ENCODE measurements at regions not wholly inside any gene's neighbourhood (a gene's known extent, or its start where the extent isn't known, plus 50 kb on each side); places are given as distances from the start of the nearest gene placed in this dataset.
"Not testable (repeated sequence)": the region's sequence is repeated elsewhere in the genome, so short reads cannot be mapped to it uniquely, and the experiment has no call there.

DNA sequence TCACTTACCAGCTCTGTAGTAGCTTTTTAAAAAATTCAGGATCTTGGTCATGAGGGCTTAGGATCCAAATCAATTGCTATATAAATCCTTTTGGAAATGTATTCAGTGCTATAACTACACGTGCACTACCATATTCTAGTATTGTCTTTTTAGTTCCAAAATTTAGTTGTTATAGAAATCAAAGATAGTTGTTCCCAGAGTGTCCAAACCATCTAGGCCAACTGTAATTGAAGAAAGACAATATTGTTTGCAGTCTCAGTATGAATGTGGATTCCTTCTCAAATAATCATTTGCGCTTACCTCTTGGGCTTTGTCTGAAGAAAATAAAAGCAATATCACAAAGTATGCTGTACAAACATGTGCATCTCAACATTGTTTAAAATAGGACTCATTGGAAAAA is 184.1 kb upstream of the EDNRB start:
- FAIRE-seq: no peak

DNA sequence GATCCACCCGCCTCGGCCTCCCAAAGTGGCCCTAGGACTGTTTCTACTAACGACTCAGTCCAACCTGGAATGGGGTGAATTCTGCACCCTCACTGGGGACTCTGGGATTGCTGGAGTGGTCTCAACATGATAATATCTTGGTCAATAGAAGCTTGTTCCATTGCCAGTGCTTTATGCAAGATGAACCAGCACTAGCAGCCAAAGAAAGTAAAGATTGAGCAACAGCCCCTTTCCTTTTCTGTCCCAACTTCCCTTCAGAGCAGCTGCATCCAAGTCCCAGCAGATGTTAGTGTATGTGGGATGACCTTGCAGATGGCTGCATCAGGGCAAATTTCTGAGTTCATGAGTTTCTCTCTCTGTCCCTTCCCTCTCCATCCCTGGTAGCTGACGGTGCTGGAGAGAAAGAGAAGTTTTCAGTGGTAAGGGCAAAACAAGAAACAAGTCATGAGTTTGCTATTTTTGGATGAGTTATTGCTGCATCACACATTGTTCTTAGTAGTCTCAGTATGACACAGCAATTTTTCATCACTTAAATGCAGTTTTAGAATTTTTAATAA is 183.6 kb upstream of the EDNRB start:
- DNase-seq (ENCODE audit: insufficient read length, low spot score) (no peak), FAIRE-seq (no peak)

More for the DNA sequence above, 184.1 kb upstream of the EDNRB start:
- no peak for DNase-seq (ENCODE audit: insufficient read length, low spot score)

DNA sequence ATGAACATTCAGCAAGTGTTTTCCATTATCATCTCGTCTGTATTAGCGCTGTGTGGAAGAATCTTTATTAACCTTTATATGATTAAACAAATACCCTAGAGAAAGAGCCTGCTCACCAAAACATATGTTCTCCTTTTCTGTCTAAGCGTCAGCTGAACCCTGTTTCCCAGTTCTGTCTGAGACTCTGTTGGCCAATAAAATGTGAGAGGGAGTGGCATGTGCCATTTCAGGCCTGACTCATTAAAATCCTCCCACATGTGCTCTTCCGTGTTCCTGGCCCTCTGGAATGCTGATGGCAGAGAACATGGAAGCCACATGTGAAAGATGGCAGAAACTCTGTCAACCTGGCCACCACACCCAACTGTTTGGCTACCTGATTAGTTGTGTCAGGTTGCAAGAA is 181.9 kb upstream of the EDNRB start:
- no peak for DNase-seq (ENCODE audit: insufficient read length, low spot score)
- FAIRE-seq: no peak

DNA sequence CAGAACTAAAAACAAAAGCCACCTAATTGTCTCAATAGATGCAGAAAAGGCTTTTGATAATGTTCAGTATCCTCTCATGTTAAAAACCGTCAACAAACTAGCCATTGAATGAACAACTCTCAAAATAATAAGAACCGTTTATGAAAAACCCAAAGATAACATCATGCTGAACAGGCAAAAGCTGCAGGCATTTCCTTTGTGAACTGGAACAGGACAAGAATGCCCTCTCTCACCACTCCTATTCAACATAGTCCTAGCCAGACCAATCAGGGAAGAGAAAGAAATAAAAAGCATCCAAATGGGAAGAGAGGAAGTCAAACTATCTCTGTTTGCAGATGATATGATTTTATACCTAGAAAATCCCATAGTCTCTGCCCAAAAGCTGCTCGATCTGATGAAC is 179.6 kb upstream of the EDNRB start:
- FAIRE-seq (no peak), DNase-seq (ENCODE audit: insufficient read length, low spot score) (no peak)

DNA sequence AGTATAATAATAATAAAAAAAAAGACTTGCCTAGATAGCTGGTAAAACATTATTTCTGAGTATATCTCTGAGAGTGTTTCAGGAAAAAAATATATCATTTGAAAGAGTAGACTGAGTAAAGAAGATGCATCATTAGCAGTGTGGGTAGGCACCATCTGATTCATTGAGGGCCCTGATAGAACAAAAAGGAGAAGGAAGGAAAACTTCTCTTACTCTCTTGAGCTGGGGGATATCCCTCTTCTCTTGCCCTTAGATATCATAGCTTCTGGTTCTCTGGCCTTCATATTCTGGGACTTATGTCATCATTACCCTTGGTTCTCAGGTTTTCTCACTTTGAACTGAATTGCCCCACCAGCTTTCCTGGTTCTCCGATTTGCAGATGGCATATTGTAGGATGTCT is 177.6 kb upstream of the EDNRB start:
- FAIRE-seq: no peak
- DNase-seq (ENCODE audit: insufficient read length, low spot score): no peak

DNA sequence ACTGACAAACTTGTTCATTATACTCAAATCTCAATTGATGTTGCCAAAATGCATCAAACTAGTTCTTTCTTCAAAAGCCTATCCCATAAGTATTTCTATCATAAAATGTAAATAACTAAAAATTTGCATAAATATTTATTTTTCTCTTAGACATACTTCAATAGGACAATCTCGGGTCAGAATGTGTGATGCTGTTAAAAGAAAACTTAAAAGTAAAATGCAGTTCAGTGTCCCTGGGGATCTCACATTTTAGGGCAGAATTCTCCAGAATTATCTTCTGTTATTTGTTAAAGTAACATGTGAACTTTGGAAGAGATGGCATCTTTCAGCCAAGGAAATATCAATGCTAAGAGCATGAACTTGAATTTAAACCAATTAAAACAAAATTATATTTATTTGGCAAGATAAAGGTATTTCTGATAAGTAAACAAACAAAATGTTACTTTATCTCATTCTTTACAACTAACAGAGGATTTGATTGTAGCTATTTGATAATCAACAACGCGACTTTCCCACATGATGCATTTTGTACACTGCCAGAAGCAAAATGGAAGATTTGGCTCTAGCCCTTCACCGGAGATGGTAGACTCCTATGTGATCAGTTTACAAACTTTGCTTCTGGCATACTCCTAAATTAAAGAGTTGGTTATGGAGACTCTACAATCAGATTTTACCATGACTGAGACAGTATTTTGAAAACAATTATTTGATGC is 169.5 kb upstream of the EDNRB start:
- FAIRE-seq (no peak), DNase-seq (ENCODE audit: insufficient read length, low spot score) (no peak)

DNA sequence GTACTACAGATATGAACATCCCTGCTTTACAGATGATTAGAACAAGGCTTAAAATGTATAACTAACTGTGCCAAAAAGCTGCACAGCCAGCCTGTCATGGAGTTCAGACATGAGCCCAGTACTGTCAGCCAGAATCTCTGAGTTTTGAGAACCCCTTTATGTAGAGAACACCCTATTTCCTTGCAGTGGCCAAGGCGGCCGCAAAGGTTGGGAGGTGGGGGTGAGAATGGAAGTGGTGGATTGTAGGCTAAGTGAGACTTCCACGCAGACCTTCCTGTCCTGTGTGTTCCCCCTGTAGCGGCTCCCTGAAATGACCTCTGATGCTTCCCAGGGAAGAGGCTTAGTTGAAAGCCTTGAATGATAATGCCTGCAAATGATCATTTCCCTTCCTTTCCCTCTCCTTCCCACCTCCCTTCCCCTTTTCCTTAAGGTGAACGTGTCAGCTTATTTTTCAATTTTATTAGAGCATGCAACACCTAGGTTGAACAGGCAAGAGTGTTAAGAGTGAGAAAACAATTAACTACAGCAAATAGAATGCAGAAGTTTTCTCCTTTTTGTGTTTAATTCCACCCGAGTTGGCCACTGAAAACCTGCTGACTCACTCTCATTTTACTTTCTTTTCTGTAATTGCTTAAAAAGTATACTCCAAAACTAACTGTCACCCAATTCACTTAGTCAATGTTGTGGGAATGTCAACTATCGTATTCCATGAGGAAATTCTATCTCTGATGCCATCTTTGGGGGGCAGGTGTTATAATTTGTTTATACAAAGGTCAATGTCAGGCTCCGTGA is 167.0 kb upstream of the EDNRB start:
- DNase-seq (ENCODE audit: insufficient read length, low spot score) (no peak), FAIRE-seq (no peak)

DNA sequence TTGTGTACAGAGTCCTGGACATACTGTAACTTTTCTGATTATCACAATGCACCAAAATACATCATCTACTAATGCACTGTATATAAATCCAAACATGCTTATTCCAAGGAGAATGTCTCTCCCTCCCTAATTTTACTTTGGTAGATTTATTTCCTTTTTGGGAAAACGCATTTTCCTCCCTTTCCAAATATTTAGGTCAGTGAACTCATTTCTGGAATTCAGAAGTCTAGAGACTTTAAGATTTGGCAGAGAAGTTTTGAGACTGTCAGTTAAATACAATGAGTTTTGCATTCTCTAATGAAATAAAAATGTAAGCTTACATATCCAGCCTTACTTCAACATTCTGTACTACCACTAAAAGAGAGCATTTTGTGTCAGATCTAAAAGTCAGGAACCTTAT is 165.8 kb upstream of the EDNRB start:
- DNase-seq (ENCODE audit: insufficient read length, low spot score) (no peak), FAIRE-seq (no peak)

DNA sequence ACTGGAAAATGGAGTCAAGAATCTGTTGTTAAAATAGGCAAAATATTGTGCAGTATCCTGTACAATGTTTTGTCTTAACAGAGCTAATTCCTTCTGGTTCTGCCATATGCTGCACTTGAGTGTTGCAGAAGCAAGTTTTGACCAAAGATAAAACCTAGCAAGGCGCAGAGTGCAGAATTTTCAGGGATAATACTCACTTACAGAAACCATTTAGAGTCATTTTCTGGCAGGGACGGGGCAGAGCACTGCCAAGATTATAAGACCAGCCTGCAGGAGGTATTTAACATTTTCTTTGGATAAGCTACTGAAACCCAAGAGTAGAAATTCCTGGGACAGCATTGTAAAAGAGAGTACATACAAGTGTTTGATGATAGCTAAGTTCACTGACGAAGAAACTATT is 159.5 kb upstream of the EDNRB start:
- FAIRE-seq: no peak

DNA sequence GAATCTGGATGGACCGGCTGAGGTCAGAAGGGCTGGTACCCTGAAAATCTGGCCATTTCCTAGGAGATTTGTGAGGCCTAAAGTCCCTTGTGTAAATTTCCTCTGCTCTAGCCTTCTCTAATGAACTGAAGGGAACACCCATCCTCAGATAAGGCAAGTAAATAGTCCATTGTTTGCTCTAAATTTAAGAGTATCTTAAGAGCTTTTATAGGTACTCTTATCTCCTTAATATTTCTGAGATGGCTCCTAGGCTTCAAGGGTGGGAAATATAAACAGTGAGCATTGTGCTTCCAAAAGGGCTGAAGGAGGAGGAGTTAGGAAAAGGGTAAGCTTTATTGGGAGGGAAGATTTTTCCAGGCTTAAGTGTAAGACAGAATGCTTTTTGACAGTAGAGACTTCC is 148.7 kb upstream of the EDNRB start:
- DNase-seq (ENCODE audit: insufficient read length, low spot score): no peak
- FAIRE-seq: no peak

More for the DNA sequence above, 159.5 kb upstream of the EDNRB start:
- no peak for DNase-seq (ENCODE audit: insufficient read length, low spot score)

DNA sequence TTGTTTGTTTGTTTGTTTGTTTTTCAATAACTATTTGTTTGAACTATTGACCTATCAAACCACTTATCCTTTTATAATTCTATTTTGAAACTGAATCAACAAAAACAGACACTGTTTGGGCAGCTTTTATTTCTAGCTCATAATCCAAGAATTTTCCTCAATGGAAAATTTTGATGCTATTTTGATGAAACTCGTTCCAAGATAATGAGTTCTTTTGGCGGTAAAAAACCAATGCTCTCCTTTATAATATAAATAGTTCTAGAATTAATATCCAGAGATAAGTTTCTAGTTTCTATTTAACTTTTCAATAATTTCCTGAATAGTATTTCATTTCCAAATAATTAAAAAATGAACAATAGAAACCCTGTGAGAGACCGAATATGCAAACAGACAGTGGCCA is 146.5 kb upstream of the EDNRB start:
- DNase-seq (ENCODE audit: insufficient read length, low spot score) (no peak), FAIRE-seq (no peak)

DNA sequence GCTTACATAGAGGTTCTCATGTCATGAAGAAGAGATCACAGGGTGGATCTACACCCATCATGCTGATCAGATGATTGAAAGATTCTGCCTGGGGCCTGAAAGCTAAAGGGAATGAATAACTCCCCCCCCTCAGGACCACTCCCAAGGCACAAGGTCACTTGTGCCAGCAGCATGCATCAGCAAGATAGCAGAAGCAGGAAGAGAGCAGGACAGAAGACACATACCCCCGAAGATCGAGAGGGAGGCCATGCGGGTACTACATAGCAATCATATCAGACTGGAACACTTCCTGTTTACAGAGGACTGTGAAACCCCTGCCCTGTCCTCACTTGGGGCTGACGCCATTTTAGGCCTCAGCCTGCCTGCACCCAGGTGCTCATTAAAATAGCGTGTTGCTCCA is 143.2 kb upstream of the EDNRB start:
- DNase-seq (ENCODE audit: insufficient read length, low spot score) (no peak), FAIRE-seq (no peak)

DNA sequence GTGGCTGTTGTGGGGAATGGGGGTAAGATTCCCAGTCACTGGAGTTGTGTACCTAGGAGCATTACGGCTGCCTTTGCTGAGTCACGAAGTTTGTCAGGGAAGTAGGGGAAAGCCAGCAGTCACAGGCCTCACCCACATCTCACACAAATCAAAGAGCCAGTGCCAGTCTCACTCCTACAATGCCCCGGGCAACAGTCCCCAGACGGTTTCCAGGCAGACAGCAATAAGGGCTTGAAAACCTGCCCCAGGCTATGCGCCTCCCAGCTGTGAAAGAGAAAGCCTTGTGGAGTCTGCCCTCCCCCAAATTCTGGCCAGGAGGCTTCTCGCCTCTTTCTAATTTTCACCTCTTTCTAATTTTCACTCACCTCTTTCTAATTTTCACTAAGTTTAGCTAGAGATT is 142.3 kb upstream of the EDNRB start:
- FAIRE-seq: no peak

DNA sequence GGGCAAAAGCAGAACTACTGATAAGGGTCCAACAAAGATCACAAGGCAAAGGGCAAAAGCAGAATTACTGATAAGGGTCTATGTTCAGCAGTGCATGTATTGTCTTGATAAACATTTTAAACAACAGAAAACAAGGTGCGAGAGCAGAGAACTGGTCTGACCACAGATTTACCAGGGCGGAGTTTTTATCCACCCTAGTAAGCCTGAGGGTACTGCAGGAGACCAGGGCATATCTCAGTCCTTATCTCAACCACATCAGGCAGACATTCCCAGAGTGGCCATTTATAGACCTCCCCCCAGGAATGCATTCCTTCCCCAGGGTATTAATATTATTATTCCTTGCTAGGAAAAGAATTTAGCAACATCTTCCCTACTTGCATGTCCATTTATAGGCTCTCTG is 138.2 kb upstream of the EDNRB start:
- FAIRE-seq: not testable (repeated sequence)

More for the DNA sequence above, 142.3 kb upstream of the EDNRB start:
- DNase-seq (ENCODE audit: insufficient read length, low spot score): no peak

DNA sequence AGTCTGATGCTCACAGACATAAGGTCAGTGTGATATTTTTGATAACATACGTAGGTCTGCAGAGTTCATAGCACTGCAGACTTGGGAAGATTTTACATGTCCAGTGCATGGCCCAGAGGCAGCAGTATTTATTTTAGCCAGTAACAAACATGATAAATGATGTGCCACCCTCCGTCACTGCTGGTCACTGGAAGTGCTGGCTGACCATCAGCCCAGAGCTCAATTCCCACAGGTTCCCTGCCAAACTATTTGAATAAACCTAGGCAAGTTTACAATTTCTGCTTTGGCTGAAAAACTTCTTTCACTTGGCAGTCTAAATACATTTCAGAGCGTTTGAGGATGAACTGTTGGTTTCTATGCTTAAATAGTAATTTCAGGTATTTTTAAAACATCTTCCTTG is 135.5 kb upstream of the EDNRB start:
- no peak for FAIRE-seq
- no peak for DNase-seq (ENCODE audit: insufficient read length, low spot score)

More for the DNA sequence above, 138.2 kb upstream of the EDNRB start:
- DNase-seq (ENCODE audit: insufficient read length, low spot score): not testable (repeated sequence)

DNA sequence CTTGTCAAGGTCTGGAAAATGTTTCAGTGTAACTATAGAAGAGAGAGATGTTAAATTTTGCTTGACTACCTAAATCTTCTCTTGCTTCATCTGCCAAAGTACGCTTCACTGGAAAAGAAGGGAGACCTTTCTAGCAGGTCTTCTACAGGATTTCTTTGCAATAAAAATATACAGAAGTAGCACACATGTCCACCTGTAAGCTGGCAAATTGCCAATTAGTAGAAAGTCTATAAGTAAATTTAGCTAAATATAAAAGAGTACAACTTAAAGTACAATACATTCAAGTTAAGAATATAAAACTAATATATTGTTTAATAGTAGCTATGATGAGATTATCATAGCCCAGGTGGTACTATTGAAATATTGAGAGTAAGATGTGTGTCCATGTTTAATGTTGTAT is 128.5 kb upstream of the EDNRB start:
- no peak for FAIRE-seq
- no peak for DNase-seq (ENCODE audit: insufficient read length, low spot score)

DNA sequence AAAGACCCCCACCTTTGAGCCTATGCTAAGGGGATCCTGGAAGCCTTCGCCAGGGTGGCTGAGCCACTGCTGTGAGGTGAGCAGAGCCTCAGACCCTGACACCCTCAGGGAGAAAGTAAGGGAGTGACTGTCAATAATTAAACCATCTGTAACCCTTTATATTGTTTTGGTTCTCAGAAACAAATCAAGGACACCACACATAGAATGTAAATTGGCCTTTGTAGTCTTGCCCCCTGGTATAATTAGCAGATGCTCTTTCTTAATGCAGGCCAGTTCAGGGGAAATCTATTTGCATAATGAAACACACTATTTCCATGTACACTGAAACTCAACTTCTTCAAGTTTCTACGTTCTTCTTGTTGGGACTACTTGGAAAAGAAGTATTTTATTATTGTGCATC is 127.7 kb upstream of the EDNRB start:
- FAIRE-seq (no peak), DNase-seq (ENCODE audit: insufficient read length, low spot score) (no peak)

DNA sequence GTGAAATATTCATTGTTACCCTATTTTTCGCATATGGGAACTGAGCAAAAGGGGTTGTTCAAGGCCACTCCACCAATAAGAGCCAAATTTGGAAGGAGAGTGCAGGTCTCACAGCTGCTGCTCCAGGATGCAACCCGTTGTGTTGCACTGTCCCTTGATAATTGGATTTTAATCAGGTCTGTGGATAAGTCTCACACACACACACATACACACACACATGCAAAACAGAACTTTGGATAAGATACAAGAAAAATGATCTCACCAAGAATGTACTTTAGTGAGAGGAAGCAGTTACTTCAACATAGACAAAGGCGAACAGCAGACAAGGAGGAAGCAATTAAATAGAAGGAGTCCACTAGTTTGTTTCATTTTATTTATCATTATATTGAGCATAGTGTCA is 127.3 kb upstream of the EDNRB start:
- FAIRE-seq: no peak
- no peak for DNase-seq (ENCODE audit: insufficient read length, low spot score)

DNA sequence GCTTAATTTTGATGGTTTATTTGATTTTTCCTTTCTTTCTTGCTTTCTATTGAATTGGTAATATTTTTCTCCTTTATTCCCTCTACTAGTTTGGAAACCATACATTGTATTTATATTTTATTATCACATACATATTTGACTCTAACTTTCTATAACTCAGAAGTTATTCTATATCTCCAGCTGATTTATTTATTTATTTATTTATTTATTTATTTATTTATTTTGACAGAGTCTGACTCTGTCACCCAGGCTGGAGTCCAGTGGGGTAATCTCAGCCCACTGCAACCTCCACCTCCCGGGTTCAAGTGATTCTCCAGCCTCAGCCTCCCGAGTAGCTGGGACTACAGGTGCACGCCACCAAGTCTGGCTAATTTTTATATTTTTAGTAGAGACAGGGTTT is 122.7 kb upstream of the EDNRB start:
- not testable (repeated sequence) for FAIRE-seq; DNase-seq (ENCODE audit: insufficient read length, low spot score)

DNA sequence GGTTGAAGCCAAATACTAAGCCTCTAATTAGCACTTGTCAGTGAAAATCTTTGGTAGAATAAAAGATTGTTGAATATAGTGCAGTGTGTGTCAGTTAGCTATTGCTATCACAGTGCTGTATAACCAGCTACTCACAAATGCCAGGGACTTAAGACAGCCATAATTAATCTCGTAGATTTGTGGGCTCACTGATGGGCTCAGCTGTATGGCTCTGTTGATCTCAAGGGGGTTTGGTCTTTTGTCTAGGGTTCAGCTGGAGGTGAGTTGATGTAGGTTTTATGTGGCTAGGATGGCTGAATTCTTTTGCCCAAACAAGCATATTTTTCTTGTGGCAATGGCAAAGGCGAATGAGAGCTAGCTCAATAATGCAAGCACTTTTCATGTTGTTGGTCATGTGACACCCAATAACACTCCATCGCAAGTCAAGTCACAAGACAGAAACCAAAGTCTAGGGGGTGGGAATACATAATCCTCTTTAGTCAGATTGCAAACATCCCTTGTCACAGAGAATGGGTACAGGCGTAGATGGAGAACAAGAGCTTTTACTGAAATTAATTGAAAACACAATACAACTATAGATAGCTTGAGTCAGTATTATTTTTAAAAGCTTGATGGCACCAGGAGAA is 121.7 kb upstream of the EDNRB start:
- DNase-seq (ENCODE audit: insufficient read length, low spot score): no peak

DNA sequence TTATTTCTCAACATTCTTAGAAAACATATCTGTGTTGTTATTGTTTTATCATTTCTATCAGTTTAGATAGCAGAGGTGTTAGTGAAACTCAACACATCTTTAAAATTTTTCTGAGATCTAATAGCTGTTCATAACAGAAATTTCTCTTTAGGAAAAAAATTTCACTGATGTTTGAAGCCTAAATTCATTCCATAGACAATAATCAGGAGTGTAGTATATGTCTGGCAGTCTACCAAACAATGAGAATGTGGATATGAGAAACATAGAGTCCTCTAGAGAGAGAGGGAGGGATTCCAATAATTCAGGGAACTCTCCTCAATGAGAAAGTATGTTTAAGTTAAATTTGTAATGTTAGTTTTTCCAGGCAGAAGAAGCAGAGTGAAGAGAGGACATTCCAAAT is 118.2 kb upstream of the EDNRB start:
- DNase-seq (ENCODE audit: insufficient read length, low spot score): no peak

More for the DNA sequence above, 121.7 kb upstream of the EDNRB start:
- FAIRE-seq: no peak

More for the DNA sequence above, 118.2 kb upstream of the EDNRB start:
- no peak for FAIRE-seq

All from HTR-8/SVneo (cell line).